ENCODE measurements at regions not wholly inside any gene's neighbourhood (a gene's known extent, or its start where the extent isn't known, plus 50 kb on each side); places are given as distances from the start of the nearest gene placed in this dataset.

- no peak for DNase-seq
- no peaks in the 10 kb centered on the region for H3K4me1 ChIP-seq
- intact Hi-C loops (cut with DNase I): no loop called here
- no peak for TF ChIP-seq CTCF (IDR thresholded peaks at IDR 0.05)
- peak overlapping the region; percentile 71 for H3K27ac ChIP-seq
- H3K36me3 ChIP-seq: no peaks in the 10 kb centered on the region
- H3K4me3 ChIP-seq: no peak overlapping the region
- no peak for ATAC-seq
- no peaks in the 10 kb centered on the region for H3K27me3 ChIP-seq (ENCODE audit: low read depth)
- H3K9me3 ChIP-seq: no peaks in the 10 kb centered on the region
These were observed 220.6 kb upstream of the PKN2 start for GRCh38 chr1:88463401-88463985.

GRCh38 chr1:88466011-88466410 lies 218.1 kb upstream of the PKN2 start:
- Histone ChIP-seq H3K9me3 (no peaks in the 10 kb centered on the region), H3K27me3 (ENCODE audit: low read depth) (no peaks in the 10 kb centered on the region), H3K4me1 (no peaks in the 10 kb centered on the region), H3K36me3 (no peaks in the 10 kb centered on the region), H3K4me3 (no peak overlapping the region), H3K27ac (no peak overlapping the region)
- no peak for TF ChIP-seq CTCF (IDR thresholded peaks at IDR 0.05)
- DNase-seq (no peak), ATAC-seq (no peak)
- intact Hi-C loops (cut with DNase I): no loop called here

GRCh38 chr1:88466899-88467580 lies 217.0 kb upstream of the PKN2 start:
- H3K27me3 ChIP-seq (ENCODE audit: low read depth): no peaks in the 10 kb centered on the region
- H3K4me1 ChIP-seq: no peaks in the 10 kb centered on the region
- H3K9me3 ChIP-seq: no peaks in the 10 kb centered on the region
- no peak for DNase-seq
- intact Hi-C loops (cut with DNase I): no loop called here
- H3K36me3 ChIP-seq: no peaks in the 10 kb centered on the region
- TF ChIP-seq CTCF (IDR thresholded peaks at IDR 0.05): no peak
- no peak overlapping the region for H3K27ac ChIP-seq
- ATAC-seq: no peak
- H3K4me3 ChIP-seq: no peak overlapping the region

- Histone ChIP-seq H3K36me3 (no peaks in the 10 kb centered on the region), H3K27ac (no peak overlapping the region), H3K4me1 (no peaks in the 10 kb centered on the region), H3K9me3 (no peaks in the 10 kb centered on the region), H3K27me3 (ENCODE audit: low read depth) (no peaks in the 10 kb centered on the region), H3K4me3 (no peak overlapping the region)
- no peak for TF ChIP-seq CTCF (IDR thresholded peaks at IDR 0.05)
- DNase-seq: no peak
- ATAC-seq: no peak
- intact Hi-C loops (cut with DNase I): no loop called here
These were observed 211.8 kb upstream of the PKN2 start for GRCh38 chr1:88472298-88472697.

GRCh38 chr1:88472714-88473113 lies 211.4 kb upstream of the PKN2 start:
- no peaks in the 10 kb centered on the region for H3K9me3 ChIP-seq
- TF ChIP-seq CTCF (IDR thresholded peaks at IDR 0.05): no peak
- H3K4me3 ChIP-seq: no peak overlapping the region
- H3K4me1 ChIP-seq: no peaks in the 10 kb centered on the region
- H3K27me3 ChIP-seq (ENCODE audit: low read depth): no peaks in the 10 kb centered on the region
- H3K27ac ChIP-seq: no peak overlapping the region
- DNase-seq: no peak
- intact Hi-C loops (cut with DNase I): no loop called here
- no peak for ATAC-seq
- H3K36me3 ChIP-seq: no peaks in the 10 kb centered on the region
